Sigmoid colon (tissue), 6 donors: ENCODE measurements at regions not wholly inside any gene's neighbourhood (a gene's known extent, or its start where the extent isn't known, plus 50 kb on each side); places are given as distances from the start of the nearest gene placed in this dataset.

ENCODE experiments used
- DNase-seq: peaks from one replicate; pipeline ENCODE4 v3.0.0-alpha.2; 2019
- H3K27ac ChIP-seq, 4 donors: fragments of 200-600 bp; sonication (generic); one replicate each; pipeline ENCODE4 v1.5.1; 2016 to 2019; ENCODE audit warnings: mild to moderate bottlenecking in 1 of 4
- H3K27me3 ChIP-seq, 3 donors: fragments of 200-600 bp; sonication (generic); one replicate each; pipeline ENCODE4 v1.5.1; 2019; ENCODE audit warnings: mild to moderate bottlenecking in 1 of 3
- H3K36me3 ChIP-seq, 4 donors: fragments of 200-600 bp; sonication (generic); one replicate each; pipeline ENCODE4 v1.5.1; 2016 to 2019
- H3K4me1 ChIP-seq, 4 donors: fragments of 200-600 bp; sonication (generic); one replicate each; pipeline ENCODE4 v1.5.1; 2017 to 2019
- H3K4me3 ChIP-seq, 4 donors: fragments of 200-600 bp; sonication (generic); one replicate each; pipeline ENCODE4 v1.5.1; 2017 to 2019; ENCODE audit warnings: mild to moderate bottlenecking in 2 of 4, moderate library complexity in 1 of 4
- H3K9me3 ChIP-seq, 4 donors: fragments of 200-600 bp in 3 of 4; sonication (generic) in 3 of 4; one replicate each; pipeline versions ENCODE4 v1.5.1 to v1.6.1; 2013 to 2019
- EP300 ChIP-seq, 4 donors: sonication (generic); formaldehyde crosslinking; IDR thresholded peaks; one replicate each; pipeline ENCODE4 v1.6.1; 2017; ENCODE audit warnings: antibody characterized with exemption in 4 of 4
- POLR2A ChIP-seq, 2 donors: fragments of 450-650 bp; IDR thresholded peaks; one replicate each; pipeline ENCODE4 v1.6.1; 2016; ENCODE audit warnings: antibody characterized with exemption in 2 of 2, mild to moderate bottlenecking in 2 of 2, moderate library complexity in 2 of 2
- POLR2AphosphoS5 ChIP-seq, 4 donors: sonication (generic); formaldehyde crosslinking; IDR thresholded peaks; one replicate each; pipeline ENCODE4 v1.6.1; 2017; ENCODE audit warnings: antibody characterized with exemption in 4 of 4
- WGBS, 2 donors: extraction: QIAGEN DNeasy Blood & Tissue Kit; methylation state at CpG; one replicate each; pipeline ENCODE4 v1.1.7; 2013; 5-methylcytosine and 5-hydroxymethylcytosine counted together
- intact Hi-C: fragments of 100-400 bp; cut with DNase I; formaldehyde crosslinking; loops from one replicate; pipeline ENCODE4 v1.15.1; 2023
- TF ChIP-seq, protein P1 (sequence below), 4 experiments: fragments of 450-650 bp in 3 of 4; fragments of 200-600 bp in 1 of 4; IDR thresholded peaks; one replicate each; pipeline ENCODE4 v1.5.1; 2016 to 2019; ENCODE audit warnings: antibody characterized with exemption in 4 of 4, mild to moderate bottlenecking in 3 of 4, moderate library complexity in 2 of 4
- donor health status: healthy with polysubstance abuse.
- donor health status: healthy.

DNA sequence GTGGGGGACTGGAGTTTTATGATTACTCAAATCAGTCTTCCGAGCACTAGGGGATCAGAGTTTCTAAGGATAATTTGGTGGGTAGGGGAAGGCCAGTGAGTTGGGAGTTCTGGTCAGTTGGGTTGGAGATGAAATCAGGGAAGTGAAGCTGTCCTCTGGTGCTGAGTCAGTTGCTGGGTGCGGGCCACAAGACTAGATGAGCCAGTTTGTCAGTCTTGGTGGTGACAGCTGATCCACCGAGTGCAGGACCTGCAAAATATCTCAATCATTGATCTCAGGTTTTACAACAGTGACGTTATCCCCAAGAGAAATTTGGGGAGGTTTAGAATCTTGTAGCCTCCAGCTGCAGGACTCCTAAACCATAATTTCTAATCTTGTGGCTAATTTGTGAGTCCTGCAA, 249.4 kb downstream of the FAM43A start:
- Histone ChIP-seq H3K4me3 (no peak overlapping the region), H3K9me3 (peaks cover 0 to 7% (median 0%) of the 10 kb centered on the region in 4 donors), H3K27me3 (no peaks in the 10 kb centered on the region), H3K4me1 (peaks cover 0 to 31% (median 14%) of the 10 kb centered on the region in 4 donors), H3K27ac (no peak overlapping the region), H3K36me3 (no peaks in the 10 kb centered on the region)
- TF ChIP-seq, protein P1, sequence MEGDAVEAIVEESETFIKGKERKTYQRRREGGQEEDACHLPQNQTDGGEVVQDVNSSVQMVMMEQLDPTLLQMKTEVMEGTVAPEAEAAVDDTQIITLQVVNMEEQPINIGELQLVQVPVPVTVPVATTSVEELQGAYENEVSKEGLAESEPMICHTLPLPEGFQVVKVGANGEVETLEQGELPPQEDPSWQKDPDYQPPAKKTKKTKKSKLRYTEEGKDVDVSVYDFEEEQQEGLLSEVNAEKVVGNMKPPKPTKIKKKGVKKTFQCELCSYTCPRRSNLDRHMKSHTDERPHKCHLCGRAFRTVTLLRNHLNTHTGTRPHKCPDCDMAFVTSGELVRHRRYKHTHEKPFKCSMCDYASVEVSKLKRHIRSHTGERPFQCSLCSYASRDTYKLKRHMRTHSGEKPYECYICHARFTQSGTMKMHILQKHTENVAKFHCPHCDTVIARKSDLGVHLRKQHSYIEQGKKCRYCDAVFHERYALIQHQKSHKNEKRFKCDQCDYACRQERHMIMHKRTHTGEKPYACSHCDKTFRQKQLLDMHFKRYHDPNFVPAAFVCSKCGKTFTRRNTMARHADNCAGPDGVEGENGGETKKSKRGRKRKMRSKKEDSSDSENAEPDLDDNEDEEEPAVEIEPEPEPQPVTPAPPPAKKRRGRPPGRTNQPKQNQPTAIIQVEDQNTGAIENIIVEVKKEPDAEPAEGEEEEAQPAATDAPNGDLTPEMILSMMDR (IDR thresholded peaks at IDR 0.05) = no peak
- TF ChIP-seq POLR2AphosphoS5 (IDR thresholded peaks at IDR 0.05) = no peak
- no peak for TF ChIP-seq POLR2A (IDR thresholded peaks at IDR 0.05)
- TF ChIP-seq EP300 (IDR thresholded peaks at IDR 0.05) = no peak
- intact Hi-C loops = no loop called here
- DNase-seq = no peak
- WGBS, 2 donors = 82 to 85% methylated on average over 4 of the region's 4 CpGs

- H3K27ac ChIP-seq = no peak overlapping the region
- intact Hi-C loops = no loop called here
- H3K9me3 ChIP-seq = peaks cover 0 to 7% (median 0%) of the 10 kb centered on the region in 4 donors
- WGBS, 2 donors = 78 to 81% methylated on average over 10 of the region's 10 CpGs
- no peaks in the 10 kb centered on the region for H3K36me3 ChIP-seq
- no peaks in the 10 kb centered on the region for H3K27me3 ChIP-seq
- no peak overlapping the region for H3K4me3 ChIP-seq
- DNase-seq = no peak
- H3K4me1 ChIP-seq = peaks cover 0 to 25% (median 12%) of the 10 kb centered on the region in 4 donors
- TF ChIP-seq POLR2AphosphoS5 (IDR thresholded peaks at IDR 0.05) (no peak), POLR2A (IDR thresholded peaks at IDR 0.05) (no peak), EP300 (IDR thresholded peaks at IDR 0.05) (no peak)
- TF ChIP-seq, protein P1 (IDR thresholded peaks at IDR 0.05) = no peak
Observed at GRCh38 chr3:194935632-194936470, 250.2 kb downstream of the FAM43A start.

DNA sequence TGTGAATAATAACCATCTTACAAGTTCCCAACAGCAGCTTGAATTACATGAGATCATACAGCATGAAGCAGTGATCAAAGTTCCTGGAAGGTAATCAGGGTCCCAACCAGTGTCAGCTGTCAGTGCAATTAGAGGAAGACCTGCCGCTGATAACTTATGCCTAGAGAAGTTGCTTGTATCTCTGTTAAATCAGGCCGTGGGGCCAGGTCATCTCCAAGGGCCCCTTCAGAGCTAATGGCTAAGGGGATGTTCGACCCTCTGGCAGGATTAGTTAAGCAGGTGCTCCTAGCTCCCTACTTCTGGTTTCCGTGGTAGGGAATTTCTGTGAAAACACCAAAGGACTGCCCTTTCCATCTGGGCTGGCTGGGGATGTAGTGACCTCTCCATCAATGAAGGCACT, 251.0 kb downstream of the FAM43A start:
- no peak overlapping the region for H3K4me3 ChIP-seq
- no peaks in the 10 kb centered on the region for H3K36me3 ChIP-seq
- H3K27ac ChIP-seq = no peak overlapping the region
- peaks cover 0 to 7% (median 0%) of the 10 kb centered on the region in 4 donors for H3K9me3 ChIP-seq
- TF ChIP-seq, protein P1 (IDR thresholded peaks at IDR 0.05) = no peak
- no peak for TF ChIP-seq EP300 (IDR thresholded peaks at IDR 0.05)
- no peak for TF ChIP-seq POLR2AphosphoS5 (IDR thresholded peaks at IDR 0.05)
- no peak for TF ChIP-seq POLR2A (IDR thresholded peaks at IDR 0.05)
- H3K4me1 ChIP-seq = peaks cover 0 to 22% (median 8%) of the 10 kb centered on the region in 4 donors
- intact Hi-C loops = no loop called here
- DNase-seq = no peak
- no peaks in the 10 kb centered on the region for H3K27me3 ChIP-seq
- WGBS, 2 donors = 71% methylated on average over 4 of the region's 4 CpGs

GRCh38 chr3:194937144-194937543, 251.5 kb downstream of the FAM43A start:
- TF ChIP-seq, protein P1 (IDR thresholded peaks at IDR 0.05) = no peak
- TF ChIP-seq POLR2A (IDR thresholded peaks at IDR 0.05) = no peak
- no peak for TF ChIP-seq EP300 (IDR thresholded peaks at IDR 0.05)
- TF ChIP-seq POLR2AphosphoS5 (IDR thresholded peaks at IDR 0.05) = no peak
- 94% methylated on average over 5 of the region's 5 CpGs for WGBS, 2 donors
- Histone ChIP-seq H3K9me3 (peaks cover 0 to 7% (median 0%) of the 10 kb centered on the region in 4 donors), H3K4me1 (peaks cover 0 to 22% (median 8%) of the 10 kb centered on the region in 4 donors), H3K27ac (no peak overlapping the region), H3K36me3 (no peaks in the 10 kb centered on the region), H3K4me3 (no peak overlapping the region), H3K27me3 (no peaks in the 10 kb centered on the region)
- intact Hi-C loops = no loop called here
- no peak for DNase-seq
